Mesothelial cell of epicardium (in vitro differentiated cells): ENCODE measurements at regions not wholly inside any gene's neighbourhood (a gene's known extent, or its start where the extent isn't known, plus 50 kb on each side); places are given as distances from the start of the nearest gene placed in this dataset.
"Not testable (repeated sequence)": the region's sequence is repeated elsewhere in the genome, so short reads cannot be mapped to it uniquely, and the experiment has no call there.

Experiments used
- DNase-seq, 2 experiments: peaks; one replicate each; pipeline ENCODE4 v3.0.0; 2021; ENCODE audit warnings: low spot score in 2 of 2; ENCODE audit not compliant: unreplicated experiment in 2 of 2
- H3K27ac Mint-ChIP-seq: 2 replicates; pipeline ENCODE4 v1.8.0; 2021; ENCODE audit warnings: mixed read lengths
- H3K27me3 Mint-ChIP-seq: 2 replicates; pipeline ENCODE4 v1.8.0; 2021; ENCODE audit warnings: low read depth, mixed read lengths
- H3K36me3 Mint-ChIP-seq: 2 replicates; pipeline ENCODE4 v1.8.0; 2021; ENCODE audit warnings: mixed read lengths
- H3K4me1 Mint-ChIP-seq: 2 replicates; pipeline ENCODE4 v1.8.0; 2021; ENCODE audit warnings: mixed read lengths
- H3K4me3 Mint-ChIP-seq: 2 replicates; pipeline ENCODE4 v1.8.0; 2021; ENCODE audit warnings: mild to moderate bottlenecking, moderate library complexity, mixed read lengths
- H3K9me3 Mint-ChIP-seq: 2 replicates; pipeline ENCODE4 v1.8.0; 2021; ENCODE audit warnings: mixed read lengths
- TF ChIP-seq, protein P1 (sequence below): fragments of 200-600 bp; sonication (generic); IDR thresholded peaks from one replicate; pipeline ENCODE4 v1.5.0; 2021; ENCODE audit warnings: antibody characterized with exemption; ENCODE audit not compliant: unreplicated experiment

DNA sequence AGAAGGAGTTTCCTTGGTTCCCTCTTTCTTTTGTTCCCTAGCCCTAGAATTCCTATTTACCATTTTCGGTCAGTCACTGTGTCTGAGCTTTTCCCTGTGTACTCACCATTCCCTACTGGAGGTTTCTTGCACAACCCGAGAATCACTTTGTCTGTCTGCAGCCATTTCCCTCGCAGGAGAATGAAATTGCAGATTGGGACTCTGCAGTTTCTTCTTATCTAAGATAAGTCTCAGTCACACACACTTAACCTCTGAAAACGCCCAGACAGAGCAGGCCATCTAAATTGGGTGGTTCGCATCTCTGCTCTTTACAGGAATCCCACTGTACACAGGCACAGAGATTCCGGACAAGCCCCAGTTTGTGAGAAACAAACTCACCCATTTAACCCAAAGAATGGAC, 58.6 kb upstream of the CNTNAP2 start:
- peaks cover 2% of the 10 kb centered on the region for H3K27me3 Mint-ChIP-seq
- peaks cover 21% of the 10 kb centered on the region for H3K9me3 Mint-ChIP-seq
- no peaks in the 10 kb centered on the region for H3K4me1 Mint-ChIP-seq
- no peak overlapping the region for H3K4me3 Mint-ChIP-seq
- TF ChIP-seq, protein P1, sequence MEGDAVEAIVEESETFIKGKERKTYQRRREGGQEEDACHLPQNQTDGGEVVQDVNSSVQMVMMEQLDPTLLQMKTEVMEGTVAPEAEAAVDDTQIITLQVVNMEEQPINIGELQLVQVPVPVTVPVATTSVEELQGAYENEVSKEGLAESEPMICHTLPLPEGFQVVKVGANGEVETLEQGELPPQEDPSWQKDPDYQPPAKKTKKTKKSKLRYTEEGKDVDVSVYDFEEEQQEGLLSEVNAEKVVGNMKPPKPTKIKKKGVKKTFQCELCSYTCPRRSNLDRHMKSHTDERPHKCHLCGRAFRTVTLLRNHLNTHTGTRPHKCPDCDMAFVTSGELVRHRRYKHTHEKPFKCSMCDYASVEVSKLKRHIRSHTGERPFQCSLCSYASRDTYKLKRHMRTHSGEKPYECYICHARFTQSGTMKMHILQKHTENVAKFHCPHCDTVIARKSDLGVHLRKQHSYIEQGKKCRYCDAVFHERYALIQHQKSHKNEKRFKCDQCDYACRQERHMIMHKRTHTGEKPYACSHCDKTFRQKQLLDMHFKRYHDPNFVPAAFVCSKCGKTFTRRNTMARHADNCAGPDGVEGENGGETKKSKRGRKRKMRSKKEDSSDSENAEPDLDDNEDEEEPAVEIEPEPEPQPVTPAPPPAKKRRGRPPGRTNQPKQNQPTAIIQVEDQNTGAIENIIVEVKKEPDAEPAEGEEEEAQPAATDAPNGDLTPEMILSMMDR = no peak
- H3K36me3 Mint-ChIP-seq = no peaks in the 10 kb centered on the region
- H3K27ac Mint-ChIP-seq = no peak overlapping the region
- no peak for DNase-seq

DNA sequence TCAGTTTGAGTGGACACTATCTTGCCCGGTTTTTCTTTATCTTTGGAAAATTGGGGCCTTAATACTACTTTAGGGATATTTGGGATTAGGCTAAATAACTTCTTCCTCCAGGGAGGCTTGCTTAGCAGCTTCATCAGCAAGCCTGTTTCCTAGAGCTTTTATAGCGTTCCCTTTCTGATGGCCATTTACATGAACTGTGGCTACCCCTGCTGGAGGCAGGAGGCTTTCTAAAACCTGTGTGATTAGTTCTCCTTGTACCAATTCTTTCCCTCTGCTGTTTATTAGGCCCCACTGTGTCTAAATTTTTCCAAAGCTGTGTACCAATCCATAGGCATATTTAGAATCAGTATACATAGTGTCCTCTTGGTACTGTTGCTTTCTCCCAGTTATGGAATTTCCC, 61.7 kb upstream of the CNTNAP2 start:
- H3K4me1 Mint-ChIP-seq = no peaks in the 10 kb centered on the region
- DNase-seq = no peak
- H3K27ac Mint-ChIP-seq = no peak overlapping the region
- H3K9me3 Mint-ChIP-seq = peaks cover 21% of the 10 kb centered on the region
- H3K36me3 Mint-ChIP-seq = no peaks in the 10 kb centered on the region
- no peak overlapping the region for H3K4me3 Mint-ChIP-seq
- TF ChIP-seq, protein P1 = no peak
- H3K27me3 Mint-ChIP-seq = no peaks in the 10 kb centered on the region

DNA sequence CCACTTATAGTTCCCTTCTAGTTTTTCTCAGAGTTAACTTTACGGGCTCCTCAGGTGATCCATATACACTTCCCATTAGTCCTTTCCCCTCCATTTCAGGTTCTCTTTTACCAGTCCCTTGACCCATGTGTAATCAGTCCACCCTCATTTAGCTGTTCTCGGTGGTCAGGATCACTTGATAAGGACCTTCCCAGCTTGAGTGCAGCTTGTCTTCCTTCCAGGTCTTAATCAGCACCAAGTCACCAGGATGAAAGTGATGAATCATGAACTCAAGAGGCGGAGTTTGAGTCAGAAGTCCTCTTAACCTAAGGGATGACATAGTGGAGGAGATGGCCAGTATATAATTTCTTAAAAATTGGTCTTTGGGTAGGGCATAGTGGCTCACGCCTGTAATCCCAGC, 63.1 kb upstream of the CNTNAP2 start:
- Mint-ChIP-seq H3K27ac (no peak overlapping the region), H3K36me3 (no peaks in the 10 kb centered on the region), H3K4me1 (no peaks in the 10 kb centered on the region), H3K9me3 (peaks cover 21% of the 10 kb centered on the region), H3K4me3 (no peak overlapping the region), H3K27me3 (no peaks in the 10 kb centered on the region)
- DNase-seq = no peak
- TF ChIP-seq, protein P1 = no peak

DNA sequence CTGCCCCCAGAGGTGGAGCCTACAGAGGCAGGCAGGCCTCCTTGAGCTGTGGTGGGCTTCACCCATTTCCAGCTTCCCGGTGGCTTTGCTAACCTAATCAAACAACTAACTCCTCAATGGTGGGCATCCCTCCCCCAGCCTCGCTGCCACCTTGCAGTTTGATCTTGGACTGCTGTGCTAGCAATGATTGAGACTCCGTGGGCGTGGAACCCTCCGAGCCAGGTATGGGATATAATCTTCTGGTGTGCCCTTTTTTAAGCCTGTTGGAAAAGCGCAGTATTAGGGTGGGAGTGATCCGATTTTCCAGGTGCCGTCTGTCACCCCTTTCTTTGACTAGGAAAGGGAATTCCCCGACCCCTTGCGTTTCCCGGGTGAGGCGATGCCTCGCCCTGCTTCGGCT, 73.3 kb upstream of the CNTNAP2 start:
- not testable (repeated sequence) for DNase-seq, H3K4me3 Mint-ChIP-seq, H3K4me1 Mint-ChIP-seq, H3K27me3 Mint-ChIP-seq, H3K27ac Mint-ChIP-seq, H3K36me3 Mint-ChIP-seq
- H3K9me3 Mint-ChIP-seq = peaks cover 23% of the 10 kb centered on the region

DNA sequence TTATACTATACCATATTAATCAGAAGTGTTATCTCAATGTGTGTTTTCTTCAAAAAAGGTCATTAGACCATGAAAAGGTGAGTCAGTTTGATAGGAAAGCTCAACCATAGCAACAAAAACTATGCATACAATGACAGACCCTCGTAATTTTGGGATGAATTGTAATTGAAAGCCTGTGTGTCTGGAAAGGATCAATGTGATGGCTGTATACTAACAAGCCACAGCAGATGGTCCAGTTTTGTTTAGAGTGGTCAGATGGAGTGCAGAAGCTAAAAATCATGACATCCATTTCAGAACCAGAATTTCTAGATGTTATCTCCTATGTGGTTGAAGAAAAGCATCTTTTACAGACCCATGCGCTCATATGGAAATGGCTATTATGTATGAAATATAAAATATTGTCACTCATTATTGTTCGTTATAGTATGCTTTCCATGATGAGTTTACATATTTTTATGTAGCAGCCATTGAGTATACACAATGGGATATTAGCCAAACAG, 88.3 kb upstream of the CNTNAP2 start:
- TF ChIP-seq, protein P1 = no peak
- Mint-ChIP-seq H3K27me3 (no peaks in the 10 kb centered on the region), H3K36me3 (no peaks in the 10 kb centered on the region), H3K4me3 (no peak overlapping the region), H3K9me3 (peaks cover 22% of the 10 kb centered on the region), H3K4me1 (no peaks in the 10 kb centered on the region), H3K27ac (no peak overlapping the region)
- DNase-seq = no peak

DNA sequence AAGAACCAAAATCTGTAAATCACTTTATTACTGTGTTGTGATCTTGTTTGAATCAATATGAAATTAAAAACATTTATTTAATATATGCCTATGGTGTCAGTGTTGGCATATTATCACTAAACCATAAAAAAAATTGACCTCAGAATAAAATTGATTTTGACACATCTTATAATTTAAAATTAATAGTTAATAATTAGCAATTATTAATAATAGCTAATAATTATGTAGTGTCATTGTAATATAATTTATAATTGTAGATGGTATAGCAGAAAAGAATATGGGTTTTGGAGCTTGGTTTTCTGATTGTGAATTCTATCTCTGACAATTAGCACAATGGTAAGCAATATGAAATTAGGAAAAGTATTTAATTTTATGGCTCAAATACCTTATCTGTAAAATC, 89.4 kb upstream of the CNTNAP2 start:
- Mint-ChIP-seq H3K4me1 (no peaks in the 10 kb centered on the region), H3K9me3 (peaks cover 22% of the 10 kb centered on the region), H3K27me3 (no peaks in the 10 kb centered on the region), H3K4me3 (no peak overlapping the region), H3K36me3 (no peaks in the 10 kb centered on the region), H3K27ac (no peak overlapping the region)
- TF ChIP-seq, protein P1 = no peak
- no peak for DNase-seq
